Neuronal stem cell (in vitro differentiated cells): ENCODE measurements at regions not wholly inside any gene's neighbourhood (a gene's known extent, or its start where the extent isn't known, plus 50 kb on each side); places are given as distances from the start of the nearest gene placed in this dataset.
"Not testable (repeated sequence)": the region's sequence is repeated elsewhere in the genome, so short reads cannot be mapped to it uniquely, and the experiment has no call there.

ENCODE experiments used
- DNase-seq: peaks from one replicate; pipeline ENCODE4 v3.0.0-alpha.2; 2013; ENCODE audit warnings: low spot score
- H2AFZ ChIP-seq: one replicate; pipeline ENCODE4 v1.6.1; 2013; ENCODE audit warnings: mild to moderate bottlenecking, low read length, inconsistent platforms
- H2AK5ac ChIP-seq: 2 replicates; pipeline ENCODE4 v1.6.1; 2013; ENCODE audit warnings: low read depth, mild to moderate bottlenecking, inconsistent platforms, low read length, moderate library complexity, mixed read lengths
- H2BK120ac ChIP-seq: 2 replicates; pipeline ENCODE4 v1.6.1; 2013; ENCODE audit warnings: low read depth, mild to moderate bottlenecking, inconsistent platforms, low read length, moderate library complexity, mixed read lengths
- H2BK12ac ChIP-seq: one replicate; pipeline ENCODE4 v1.6.1; 2013; ENCODE audit warnings: low read length, inconsistent platforms
- H2BK15ac ChIP-seq: 2 replicates; pipeline ENCODE4 v1.6.1; 2013; ENCODE audit warnings: mild to moderate bottlenecking, low read length, inconsistent platforms, mixed read lengths
- H2BK5ac ChIP-seq: one replicate; pipeline ENCODE4 v1.6.1; 2013; ENCODE audit warnings: inconsistent platforms, mild to moderate bottlenecking, low read length, moderate library complexity
- H3K14ac ChIP-seq: one replicate; pipeline ENCODE4 v1.6.1; 2013; ENCODE audit warnings: low read length, inconsistent platforms
- H3K18ac ChIP-seq: 2 replicates; pipeline ENCODE4 v1.6.1; 2013; ENCODE audit warnings: low read length, inconsistent platforms
- H3K23ac ChIP-seq: 2 replicates; pipeline ENCODE4 v1.6.1; 2013; ENCODE audit warnings: low read depth, mild to moderate bottlenecking, mixed read lengths, low read length, inconsistent platforms; ENCODE audit not compliant: poor library complexity
- H3K27ac ChIP-seq: replicated peaks from 3 replicates; pipeline ENCODE4 v1.5.1; 2013; ENCODE audit warnings: low read length, inconsistent platforms
- H3K27me3 ChIP-seq, 3 experiments: 2 replicates each; pipeline ENCODE4 v1.6.1; 2013; ENCODE audit warnings: low read length in 3 of 3, mild to moderate bottlenecking in 2 of 3, inconsistent platforms in 1 of 3, low read depth in 1 of 3, mixed read lengths in 1 of 3, moderate library complexity in 1 of 3; ENCODE audit not compliant: control insufficient read depth in 3 of 3, insufficient read depth in 3 of 3
- H3K36me3 ChIP-seq, 2 donors: replicated peaks in 1 of 2; 2 replicates each; pipeline ENCODE4 v1.6.1; 2013; ENCODE audit warnings: low read length in 2 of 2; ENCODE audit not compliant: control insufficient read depth in 2 of 2, insufficient read depth in 2 of 2
- H3K4ac ChIP-seq: 2 replicates; pipeline ENCODE4 v1.6.1; 2013; ENCODE audit warnings: inconsistent platforms, mild to moderate bottlenecking, low read length, moderate library complexity
- H3K4me1 ChIP-seq, 2 donors: 1 replicate in 1 of 2; 2 replicates in 1 of 2; pipeline ENCODE4 v1.6.1; 2013; ENCODE audit warnings: low read length in 2 of 2, low read depth in 1 of 2; ENCODE audit not compliant: control insufficient read depth in 2 of 2, insufficient read depth in 1 of 2
- H3K4me2 ChIP-seq: one replicate; pipeline ENCODE4 v1.6.1; 2013; ENCODE audit warnings: mild to moderate bottlenecking, low read length, inconsistent platforms; ENCODE audit not compliant: insufficient read depth, poor library complexity, severe bottlenecking
- H3K4me3 ChIP-seq, 2 donors: 2 replicates each; pipeline ENCODE4 v1.5.1; 2013; ENCODE audit warnings: low read length in 2 of 2, mild to moderate bottlenecking in 2 of 2, inconsistent platforms in 1 of 2, moderate library complexity in 1 of 2
- H3K79me1 ChIP-seq: one replicate; pipeline ENCODE4 v1.6.1; 2013; ENCODE audit warnings: low read depth, mild to moderate bottlenecking, inconsistent platforms, low read length, moderate library complexity
- H3K9ac ChIP-seq: one replicate; pipeline ENCODE4 v1.6.1; 2013; ENCODE audit warnings: mild to moderate bottlenecking, low read depth, low read length, inconsistent platforms; ENCODE audit not compliant: poor library complexity
- H3K9me3 ChIP-seq, 2 donors: replicated peaks in 1 of 2; 2 replicates each; pipeline versions ENCODE3 to v1.6.1; 2013; ENCODE audit warnings: low read length in 2 of 2, mild to moderate bottlenecking in 2 of 2, inconsistent platforms in 1 of 2, low read depth in 1 of 2, mixed read lengths in 1 of 2, moderate library complexity in 1 of 2; ENCODE audit not compliant: control insufficient read depth in 2 of 2, insufficient read depth in 1 of 2
- H4K8ac ChIP-seq: one replicate; pipeline ENCODE4 v1.6.1; 2013; ENCODE audit warnings: low read depth, mild to moderate bottlenecking, inconsistent platforms, low read length, moderate library complexity
- H4K91ac ChIP-seq: one replicate; pipeline ENCODE4 v1.6.1; 2013; ENCODE audit warnings: low read length, low read depth, mild to moderate bottlenecking, inconsistent platforms; ENCODE audit not compliant: poor library complexity
- WGBS, 2 donors: extraction: QIAGEN DNeasy Blood & Tissue Kit; methylation state at CpG; one replicate each; pipeline ENCODE4 v1.1.7; 2013; ENCODE audit warnings: missing lambda C conversion rate in 2 of 2, mixed read lengths in 1 of 2; ENCODE audit not compliant: insufficient read length in 2 of 2, insufficient replicate concordance in 1 of 2; ENCODE audit errors: extremely low coverage in 2 of 2; 5-methylcytosine and 5-hydroxymethylcytosine counted together

DNA sequence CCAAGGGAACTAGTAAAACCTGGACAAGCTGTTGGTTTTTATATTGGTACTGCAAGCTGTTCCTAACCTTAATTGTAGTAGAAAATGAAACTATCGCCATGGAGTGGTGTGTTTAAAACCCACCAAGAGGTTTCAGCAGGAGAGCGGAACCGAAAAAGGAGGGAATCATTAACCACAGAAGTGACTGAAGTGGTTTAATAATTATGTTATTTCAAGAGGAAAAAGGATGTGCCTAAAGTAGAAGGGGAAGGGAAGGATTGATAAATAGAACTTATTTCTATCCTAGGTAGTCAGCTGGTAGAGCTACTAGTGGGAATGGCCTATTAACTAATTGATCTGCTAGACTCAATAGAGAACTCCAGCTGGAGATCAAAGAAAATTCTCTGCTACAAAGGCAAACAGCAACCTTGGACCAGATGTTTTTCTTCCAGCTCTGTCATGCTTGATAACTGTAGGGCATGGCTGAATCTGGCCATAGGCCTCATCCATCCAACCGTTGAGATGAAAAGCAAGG, 91.8 kb downstream of the BAMBI start:
- Histone ChIP-seq H3K9me3 (no peaks in the 10 kb centered on the region), H3K23ac (no peak overlapping the region), H2AFZ (no peak overlapping the region), H3K79me1 (no peaks in the 10 kb centered on the region), H3K9ac (no peak overlapping the region), H3K4ac (no peak overlapping the region), H3K36me3 (no peaks in the 10 kb centered on the region), H3K4me3 (no peak overlapping the region), H2BK5ac (no peak overlapping the region), H4K91ac (no peak overlapping the region), H4K8ac (no peak overlapping the region), H3K27ac (no peak overlapping the region), H3K14ac (no peak overlapping the region), H3K27me3 (no peaks in the 10 kb centered on the region), H3K4me2 (no peak overlapping the region), H2BK120ac (no peak overlapping the region), H2BK12ac (no peak overlapping the region), H2BK15ac (no peak overlapping the region), H3K18ac (no peak overlapping the region), H2AK5ac (no peak overlapping the region), H3K4me1 (peaks cover 5 to 6% of the 10 kb centered on the region in 2 donors)
- no peak for DNase-seq
- WGBS, 2 donors, result no CpG with 5 or more reads among the region's 4 CpGs

- H2BK12ac ChIP-seq, H2BK15ac ChIP-seq, H3K79me1 ChIP-seq, H3K18ac ChIP-seq, H3K4me3 ChIP-seq, H3K9ac ChIP-seq, H3K23ac ChIP-seq, H3K9me3 ChIP-seq, H2AK5ac ChIP-seq, H3K4ac ChIP-seq, H3K27ac ChIP-seq, H3K4me1 ChIP-seq, H2BK120ac ChIP-seq, DNase-seq, H2BK5ac ChIP-seq, H3K27me3 ChIP-seq, H3K36me3 ChIP-seq, H4K91ac ChIP-seq, H3K4me2 ChIP-seq, H4K8ac ChIP-seq, H3K14ac ChIP-seq, H2AFZ ChIP-seq: not testable (repeated sequence)
- no CpG with 5 or more reads among the region's 36 CpGs for WGBS, 2 donors
Measured at GRCh38 chr10:28771580-28772090, 94.3 kb downstream of the BAMBI start.

- no peaks in the 10 kb centered on the region for H3K36me3 ChIP-seq
- no peak overlapping the region for H3K14ac ChIP-seq
- no peak overlapping the region for H3K4me2 ChIP-seq
- no peaks in the 10 kb centered on the region for H3K79me1 ChIP-seq
- no peak overlapping the region for H2BK12ac ChIP-seq
- H4K91ac ChIP-seq, result no peak overlapping the region
- no peak overlapping the region for H2AK5ac ChIP-seq
- H3K4ac ChIP-seq, result no peak overlapping the region
- no peaks in the 10 kb centered on the region for H3K4me1 ChIP-seq
- no peak overlapping the region for H2BK120ac ChIP-seq
- H3K9me3 ChIP-seq, result no peaks in the 10 kb centered on the region
- H3K4me3 ChIP-seq, result no peak overlapping the region
- H4K8ac ChIP-seq, result no peak overlapping the region
- H3K27me3 ChIP-seq, result no peaks in the 10 kb centered on the region
- no peak overlapping the region for H2BK15ac ChIP-seq
- H2AFZ ChIP-seq, result no peak overlapping the region
- H2BK5ac ChIP-seq, result no peak overlapping the region
- no peak overlapping the region for H3K27ac ChIP-seq
- H3K18ac ChIP-seq, result no peak overlapping the region
- no peak for DNase-seq
- no CpG with 5 or more reads among the region's 4 CpGs for WGBS, 2 donors
- no peak overlapping the region for H3K9ac ChIP-seq
- H3K23ac ChIP-seq, result no peak overlapping the region
Measured at GRCh38 chr10:28774051-28774995, 97.0 kb downstream of the BAMBI start.

GRCh38 chr10:28775773-28776172, 98.5 kb downstream of the BAMBI start:
- Histone ChIP-seq H3K36me3 (no peaks in the 10 kb centered on the region), H2BK12ac (no peak overlapping the region), H3K27me3 (no peaks in the 10 kb centered on the region)

More at GRCh38 chr10:28775773-28776172, 98.5 kb downstream of the BAMBI start:
- Histone ChIP-seq H2BK120ac (no peak overlapping the region), H3K27ac (no peak overlapping the region), H3K4me2 (no peak overlapping the region), H3K4me3 (no peak overlapping the region), H3K18ac (no peak overlapping the region), H4K8ac (no peak overlapping the region), H3K9me3 (no peaks in the 10 kb centered on the region), H2AK5ac (no peak overlapping the region), H2BK15ac (no peak overlapping the region), H3K79me1 (no peaks in the 10 kb centered on the region), H3K4ac (no peak overlapping the region), H3K9ac (no peak overlapping the region), H2AFZ (no peak overlapping the region), H2BK5ac (no peak overlapping the region), H3K4me1 (no peaks in the 10 kb centered on the region), H3K23ac (no peak overlapping the region), H4K91ac (no peak overlapping the region), H3K14ac (no peak overlapping the region)
- WGBS, 2 donors, result no CpG with 5 or more reads among the region's 3 CpGs
- DNase-seq, result no peak
